ENCODE measurements at regions not wholly inside any gene's neighbourhood (a gene's known extent, or its start where the extent isn't known, plus 50 kb on each side); places are given as distances from the start of the nearest gene placed in this dataset.

- no TSS peak for BruUV-seq (replicated peaks)
- H3K27me3 ChIP-seq (replicated peaks; ENCODE audit: insufficient read depth, low read depth, low read length, poor library complexity) = no peaks in the 10 kb centered on the region
- intact Hi-C loops (cut with micrococcal nuclease; ENCODE audit: unreplicated experiment) = no loop called here
- H3K27ac ChIP-seq (ENCODE audit: low read depth, low read length, poor library complexity, severe bottlenecking) = no peak overlapping the region
- H3K9me3 ChIP-seq (ENCODE audit: low read depth, low read length, poor library complexity, severe bottlenecking) = no peaks in the 10 kb centered on the region
- no peaks in the 10 kb centered on the region for H3K36me3 ChIP-seq (ENCODE audit: insufficient read depth, low read length, poor library complexity, severe bottlenecking)
- no peak overlapping the region for H3K4me3 ChIP-seq (ENCODE audit: low read depth, low read length, poor library complexity, severe bottlenecking)
- no peak for DNase-seq (ENCODE audit: low spot score)
- ChIA-PET POLR2A (ENCODE audit: low non-redundant PET) (no interaction called here), CTCF (no interaction called here)
- TF ChIP-seq EZH2 (IDR thresholded peaks at IDR 0.05; ENCODE audit: borderline replicate concordance, low read depth, low read length, poor library complexity, severe bottlenecking) (no peak), CTCF (conservative IDR thresholded peaks at IDR 0.05; ENCODE audit: low read depth, low read length) (no peak)
- no peaks in the 10 kb centered on the region for H3K4me1 ChIP-seq (ENCODE audit: insufficient read depth, low read length, poor library complexity, severe bottlenecking)
These were observed 582.3 kb upstream of the CHORDC1 start for GRCh38 chr11:90805172-90805571.

- CTCF ChIA-PET = interaction anchor here (0.6 kb wide), 2 partner anchors 126 to 328 kb away, joined by 3 read pairs; no protein-coding TSS in a partner anchor
- no TSS peak for BruUV-seq (replicated peaks)
- no peak for TF ChIP-seq CTCF (conservative IDR thresholded peaks at IDR 0.05; ENCODE audit: low read depth, low read length)
- TF ChIP-seq EZH2 (IDR thresholded peaks at IDR 0.05; ENCODE audit: borderline replicate concordance, low read depth, low read length, poor library complexity, severe bottlenecking) = no peak
- no peaks in the 10 kb centered on the region for H3K4me1 ChIP-seq (ENCODE audit: insufficient read depth, low read length, poor library complexity, severe bottlenecking)
- H3K36me3 ChIP-seq (ENCODE audit: insufficient read depth, low read length, poor library complexity, severe bottlenecking) = no peaks in the 10 kb centered on the region
- intact Hi-C loops (cut with micrococcal nuclease; ENCODE audit: unreplicated experiment) = no loop called here
- H3K27me3 ChIP-seq (replicated peaks; ENCODE audit: insufficient read depth, low read depth, low read length, poor library complexity) = no peaks in the 10 kb centered on the region
- no peak overlapping the region for H3K27ac ChIP-seq (ENCODE audit: low read depth, low read length, poor library complexity, severe bottlenecking)
- no peak overlapping the region for H3K4me3 ChIP-seq (ENCODE audit: low read depth, low read length, poor library complexity, severe bottlenecking)
- POLR2A ChIA-PET (ENCODE audit: low non-redundant PET) = no interaction called here
- no peaks in the 10 kb centered on the region for H3K9me3 ChIP-seq (ENCODE audit: low read depth, low read length, poor library complexity, severe bottlenecking)
- DNase-seq (ENCODE audit: low spot score) = no peak
These were observed 581.0 kb upstream of the CHORDC1 start for GRCh38 chr11:90803831-90804230.

GRCh38 chr11:90803366-90803765 is 580.5 kb upstream of the CHORDC1 start:
- no TSS peak for BruUV-seq (replicated peaks)
- intact Hi-C loops (cut with micrococcal nuclease; ENCODE audit: unreplicated experiment) = no loop called here
- POLR2A ChIA-PET (ENCODE audit: low non-redundant PET) = no interaction called here
- Histone ChIP-seq H3K4me3 (ENCODE audit: low read depth, low read length, poor library complexity, severe bottlenecking) (no peak overlapping the region), H3K4me1 (ENCODE audit: insufficient read depth, low read length, poor library complexity, severe bottlenecking) (no peaks in the 10 kb centered on the region), H3K9me3 (ENCODE audit: low read depth, low read length, poor library complexity, severe bottlenecking) (no peaks in the 10 kb centered on the region), H3K27me3 (replicated peaks; ENCODE audit: insufficient read depth, low read depth, low read length, poor library complexity) (no peaks in the 10 kb centered on the region), H3K27ac (ENCODE audit: low read depth, low read length, poor library complexity, severe bottlenecking) (no peak overlapping the region), H3K36me3 (ENCODE audit: insufficient read depth, low read length, poor library complexity, severe bottlenecking) (no peaks in the 10 kb centered on the region)
- no peak for TF ChIP-seq CTCF (conservative IDR thresholded peaks at IDR 0.05; ENCODE audit: low read depth, low read length)
- TF ChIP-seq EZH2 (IDR thresholded peaks at IDR 0.05; ENCODE audit: borderline replicate concordance, low read depth, low read length, poor library complexity, severe bottlenecking) = no peak
- CTCF ChIA-PET = no interaction called here
- DNase-seq (ENCODE audit: low spot score) = no peak
